Peyer's patch (tissue), 4 donors: ENCODE measurements at regions not wholly inside any gene's neighbourhood (a gene's known extent, or its start where the extent isn't known, plus 50 kb on each side); places are given as distances from the start of the nearest gene placed in this dataset.

Experiments used
- CTCF ChIP-seq, 6 experiments: fragments of 450-650 bp in 4 of 6; fragments of 200-600 bp in 2 of 6; sonication (generic) in 1 of 6; IDR thresholded peaks; one replicate each; pipeline ENCODE4 v1.5.1; 2017 to 2019; ENCODE audit warnings: antibody characterized with exemption in 6 of 6, mild to moderate bottlenecking in 3 of 6, moderate library complexity in 1 of 6
- POLR2A ChIP-seq, 2 donors: fragments of 450-650 bp; IDR thresholded peaks; one replicate each; pipeline ENCODE4 v1.5.1; 2017; ENCODE audit warnings: antibody characterized with exemption in 2 of 2, mild to moderate bottlenecking in 2 of 2, moderate library complexity in 2 of 2

- TF ChIP-seq POLR2A (IDR thresholded peaks at IDR 0.05) (no peak), CTCF (IDR thresholded peaks at IDR 0.05) (no peak)
Observed at GRCh38 chr6:102885165-102885564, 1491.7 kb downstream of the GRIK2 start.
